ENCODE measurements at regions not wholly inside any gene's neighbourhood (a gene's known extent, or its start where the extent isn't known, plus 50 kb on each side); places are given as distances from the start of the nearest gene placed in this dataset.

GRCh38 chr5:4361753-4362152, 766.1 kb downstream of the IRX1 start:
- no peak for DNase-seq (ENCODE audit: low spot score)
- TF ChIP-seq CTCF (IDR thresholded peaks at IDR 0.05; ENCODE audit: extremely low read depth, missing control alignments) = no peak

DNA sequence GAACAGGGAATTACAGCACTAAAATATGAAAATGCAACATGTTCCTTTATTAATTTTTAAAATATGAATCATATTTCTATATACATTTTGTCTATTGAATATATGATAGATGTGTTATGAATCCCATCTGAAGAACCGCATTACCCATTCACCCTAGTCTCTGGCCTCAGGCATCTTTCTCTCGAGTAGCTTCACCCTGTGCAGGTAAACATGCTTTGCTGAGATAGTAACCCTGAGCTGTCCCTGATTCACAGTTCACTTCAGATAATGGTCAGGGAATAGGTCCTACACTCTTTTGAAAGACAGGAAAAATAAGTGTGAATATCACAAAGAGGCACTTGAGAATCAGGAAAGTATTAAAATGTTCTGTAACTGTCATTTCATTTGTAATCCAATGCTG, 766.8 kb downstream of the IRX1 start:
- no peak for TF ChIP-seq CTCF (IDR thresholded peaks at IDR 0.05; ENCODE audit: extremely low read depth, missing control alignments)
- DNase-seq (ENCODE audit: low spot score) = no peak

DNA sequence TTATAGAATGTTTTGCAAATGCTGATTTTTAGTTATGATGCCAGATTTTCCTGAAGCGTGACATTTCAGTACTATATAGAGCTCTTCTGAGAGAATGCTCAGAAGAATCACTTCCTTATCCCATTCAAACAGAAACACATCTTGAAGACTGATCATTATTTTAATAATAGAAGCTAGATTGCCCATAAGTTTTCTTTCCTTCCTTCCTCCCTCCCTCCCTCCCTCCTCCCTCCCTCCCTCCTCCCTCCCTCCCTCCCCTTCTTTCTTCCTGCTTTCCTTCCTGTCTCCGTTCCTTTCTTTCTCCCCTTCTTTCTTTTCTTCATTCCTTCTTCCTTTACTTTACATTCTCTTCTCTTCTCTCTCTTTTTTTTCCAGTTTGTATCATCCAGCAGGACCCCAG, 767.4 kb downstream of the IRX1 start:
- TF ChIP-seq CTCF (IDR thresholded peaks at IDR 0.05; ENCODE audit: extremely low read depth, missing control alignments) = no peak
- no peak for DNase-seq (ENCODE audit: low spot score)

DNA sequence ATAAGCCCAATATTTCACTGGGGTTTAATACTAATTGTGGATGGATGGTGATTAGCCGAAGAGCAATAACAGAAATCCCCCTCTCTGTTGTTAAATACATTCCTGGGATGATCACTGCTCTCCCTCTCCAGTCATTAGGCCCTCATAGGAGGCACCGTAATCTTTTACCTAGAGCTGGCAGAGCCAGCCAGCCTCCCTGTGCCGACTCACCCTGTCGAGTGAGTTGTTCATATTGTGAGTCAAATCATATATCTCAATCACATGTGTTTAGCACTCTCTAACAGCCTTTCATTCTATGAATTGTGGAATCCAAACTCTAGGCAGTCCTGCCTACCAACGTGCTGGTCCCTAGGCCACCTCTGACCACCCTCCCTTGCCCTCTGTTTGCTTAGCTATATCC, 771.0 kb downstream of the IRX1 start:
- no peak for TF ChIP-seq CTCF (IDR thresholded peaks at IDR 0.05; ENCODE audit: extremely low read depth, missing control alignments)
- DNase-seq (ENCODE audit: low spot score) = no peak

DNA sequence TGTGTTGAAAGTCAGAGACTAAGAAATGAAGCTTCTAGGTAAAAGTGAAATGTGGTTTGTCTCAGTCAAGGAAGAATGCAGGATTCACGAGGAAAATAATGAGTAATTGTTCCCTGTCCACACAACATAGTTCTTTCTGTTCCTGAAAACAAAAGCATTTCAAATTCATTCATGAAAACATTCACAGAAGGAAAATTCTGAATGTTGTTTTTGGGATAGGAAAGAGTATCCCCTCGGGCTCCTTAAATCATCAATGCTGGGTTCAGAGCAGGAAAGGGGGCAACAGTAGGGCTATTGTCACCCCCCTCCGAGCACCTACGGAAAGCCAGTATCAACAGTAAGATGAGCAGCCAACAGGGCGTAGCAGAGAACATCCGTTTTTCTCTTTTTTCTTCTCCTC, 769.9 kb upstream of the ADAMTS16 start:
- DNase-seq (ENCODE audit: low spot score) = no peak
- no peak for TF ChIP-seq CTCF (IDR thresholded peaks at IDR 0.05; ENCODE audit: extremely low read depth, missing control alignments)

DNA sequence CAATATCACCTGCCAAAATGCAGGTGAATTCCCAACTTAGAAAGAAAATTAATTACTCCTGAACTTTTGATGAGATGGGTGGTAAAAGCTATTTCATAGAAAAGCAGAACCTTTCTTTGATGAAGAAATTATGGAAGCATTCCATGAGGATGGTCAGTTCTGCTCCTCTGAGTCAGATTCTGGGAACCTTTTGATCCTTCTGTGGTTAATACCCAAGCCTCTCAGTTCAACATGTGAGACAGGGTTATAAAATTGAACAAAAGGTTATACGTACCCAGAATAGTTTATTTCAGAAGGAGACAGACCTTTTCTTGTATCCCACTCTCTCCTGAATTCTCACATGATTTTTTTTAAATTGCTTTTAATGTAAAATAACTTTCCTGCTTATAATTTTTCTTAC, 767.6 kb upstream of the ADAMTS16 start:
- no peak for TF ChIP-seq CTCF (IDR thresholded peaks at IDR 0.05; ENCODE audit: extremely low read depth, missing control alignments)
- DNase-seq (ENCODE audit: low spot score) = no peak

DNA sequence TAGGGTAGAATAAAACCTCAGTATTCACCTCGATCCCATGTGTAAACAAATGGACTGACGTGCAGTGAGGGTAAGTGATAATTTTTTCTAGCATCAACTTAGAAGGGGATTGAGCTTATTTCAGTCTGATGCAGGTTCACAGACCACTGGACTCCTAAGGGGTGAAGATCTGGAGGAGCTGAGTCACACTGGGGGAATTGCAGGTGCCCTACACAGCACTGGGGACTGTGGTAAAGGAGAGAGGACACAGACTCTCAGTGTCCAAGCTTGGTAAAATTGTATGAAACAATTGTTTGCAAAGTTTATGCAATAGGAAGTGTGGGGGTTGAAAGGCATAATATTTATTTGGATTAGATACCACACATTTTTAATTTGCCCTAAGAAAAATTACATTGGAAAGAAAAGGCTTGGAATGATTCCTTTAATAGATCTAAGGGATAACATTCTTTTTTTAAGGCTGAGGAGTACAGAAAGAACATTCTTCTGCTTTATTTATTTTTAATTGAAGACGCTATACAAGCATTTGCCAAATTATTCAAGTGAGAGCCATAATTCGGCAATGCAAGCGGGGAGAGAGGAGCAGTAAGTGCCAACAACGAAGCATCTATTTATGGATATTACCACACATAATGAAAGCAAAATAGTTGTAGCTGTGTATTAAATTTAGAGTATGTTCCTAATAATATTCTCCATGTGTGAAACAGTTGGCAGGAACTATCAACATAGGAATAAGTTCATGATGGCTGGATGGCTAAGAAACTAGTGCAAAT, 766.9 kb upstream of the ADAMTS16 start:
- DNase-seq (ENCODE audit: low spot score) = no peak

More for the DNA sequence above, 766.9 kb upstream of the ADAMTS16 start:
- no peak for TF ChIP-seq CTCF (IDR thresholded peaks at IDR 0.05; ENCODE audit: extremely low read depth, missing control alignments)

Measured in GM20000 (cell line).